K562 (cell line): ENCODE measurements at regions not wholly inside any gene's neighbourhood (a gene's known extent, or its start where the extent isn't known, plus 50 kb on each side); places are given as distances from the start of the nearest gene placed in this dataset.

Source experiments
- ATAC-seq: fragments of 200-7000 bp; cut with Tn5 transposase; 3 replicates; pipeline ENCODE4 v1.9.1; 2020; ENCODE audit warnings: moderate library complexity
- BruUV-seq: library from RNA; stranded (reverse); fragments of 400-500 nt; replicated peaks from 2 replicates; lab custom pipeline; 2021; lab: Mats Ljungman, UMichigan
- CTCF ChIA-PET: fragments of 300-600 bp; formaldehyde crosslinking; extraction: SDS; loops from one replicate; lab custom pipeline; 2021; ENCODE audit warnings: low intra/inter-chr PET ratio; lab: Yijun Ruan, JAX
- POLR2A ChIA-PET: fragments of 300-600, 350-650 bp; sonication (Branson Sonifier 250); formaldehyde crosslinking; extraction: SDS; loops from one replicate; lab custom pipeline; 2021; ENCODE audit warnings: antibody characterized with exemption, inconsistent platforms; lab: Yijun Ruan, JAX
- DNase-seq, 4 experiments: peaks; one replicate each; pipeline versions ENCODE4 v3.0.0 to v3.0.0-alpha.2; 2011 to 2018; ENCODE audit warnings: low spot score in 3 of 4, mixed read lengths in 3 of 4; ENCODE audit errors: extremely low read depth in 1 of 4
- FAIRE-seq: peaks from 2 replicates; lab custom pipeline; 2011; peaks lifted over from hg19 to GRCh38; lab: Jason Lieb, UNC
- H2AFZ ChIP-seq: 2 replicates; pipeline ENCODE4 v1.6.0; 2011; ENCODE audit warnings: low read depth, low read length, control low read depth, inconsistent platforms
- H3K27ac ChIP-seq: fragments of 200-600 bp; 3 replicates; pipeline ENCODE4 v1.8.0; 2011; ENCODE audit warnings: low read depth, mild to moderate bottlenecking, control low read depth, inconsistent platforms, low read length, moderate library complexity, mixed read lengths; ENCODE audit errors: extremely low read depth
- H3K27me3 ChIP-seq, 2 experiments: fragments of 300-600 bp in 1 of 2; 2 replicates in 1 of 2; 3 replicates in 1 of 2; pipeline versions ENCODE4 v1.6.0 to v1.8.0; 2011; ENCODE audit warnings: inconsistent platforms in 2 of 2, low read length in 2 of 2, mild to moderate bottlenecking in 1 of 2, mixed read lengths in 1 of 2, moderate library complexity in 1 of 2; ENCODE audit not compliant: control insufficient read depth in 2 of 2, insufficient read depth in 2 of 2
- H3K36me3 ChIP-seq: fragments of 300-600 bp; 3 replicates; pipeline ENCODE4 v1.8.0; 2011; ENCODE audit warnings: mild to moderate bottlenecking, low read length, inconsistent platforms; ENCODE audit not compliant: control insufficient read depth, insufficient read depth
- H3K4me1 ChIP-seq, 2 experiments: fragments of 200-600 bp in 1 of 2; replicated peaks in 1 of 2; 2 replicates in 1 of 2; 3 replicates in 1 of 2; pipeline versions ENCODE4 v1.5.1 to v1.8.0; 2011; ENCODE audit warnings: inconsistent platforms in 2 of 2, low read length in 2 of 2, mild to moderate bottlenecking in 1 of 2, mixed read lengths in 1 of 2, moderate library complexity in 1 of 2; ENCODE audit not compliant: control insufficient read depth in 2 of 2, insufficient read depth in 2 of 2
- H3K4me2 ChIP-seq: 2 replicates; pipeline ENCODE4 v1.6.1; 2011; ENCODE audit warnings: low read length, control low read depth, inconsistent platforms, mixed read lengths; ENCODE audit not compliant: insufficient read depth
- H3K4me3 ChIP-seq: fragments of 200-600 bp; sonication (generic), shearing (Covaris generic); 2 replicates; pipeline ENCODE4 v1.5.1; 2016; ENCODE audit warnings: control low read depth, inconsistent platforms
- H3K79me2 ChIP-seq: fragments of 200-600 bp; 3 replicates; pipeline ENCODE4 v1.8.0; 2011; ENCODE audit warnings: low read length, inconsistent platforms; ENCODE audit not compliant: control insufficient read depth, insufficient read depth
- H3K9ac ChIP-seq, 2 experiments: 2 replicates each; pipeline versions ENCODE4 v1.6.0 to v1.6.1; 2011; ENCODE audit warnings: low read depth in 2 of 2, low read length in 2 of 2, control low read depth in 1 of 2, inconsistent platforms in 1 of 2, mild to moderate bottlenecking in 1 of 2, mixed read lengths in 1 of 2; ENCODE audit not compliant: insufficient read depth in 1 of 2
- H3K9me1 ChIP-seq: one replicate; pipeline ENCODE4 v1.6.0; 2011; ENCODE audit warnings: inconsistent platforms, mild to moderate bottlenecking, low read length, moderate library complexity; ENCODE audit not compliant: control insufficient read depth, insufficient read depth
- H3K9me3 ChIP-seq: replicated peaks from 2 replicates; pipeline ENCODE4 v1.5.1; 2011; ENCODE audit warnings: low read depth, low read length, inconsistent platforms; ENCODE audit not compliant: control insufficient read depth, insufficient read depth
- H4K20me1 ChIP-seq: replicated peaks from 2 replicates; pipeline ENCODE4 v1.6.1; 2011; ENCODE audit warnings: low read length, inconsistent platforms, mixed read lengths; ENCODE audit not compliant: control insufficient read depth, insufficient read depth
- CBX8 ChIP-seq: fragments of 200-600 bp; sonication (generic); IDR thresholded peaks from 2 replicates; pipeline ENCODE4 v1.6.1; 2012; ENCODE audit warnings: borderline replicate concordance, mixed run types, low read depth, mild to moderate bottlenecking, moderate library complexity, mixed read lengths, low read length, control low read depth, inconsistent platforms; ENCODE audit not compliant: poor library complexity, severe bottlenecking; ENCODE audit errors: extremely low read depth
- EZH2 ChIP-seq: IDR thresholded peaks from 2 replicates; pipeline ENCODE4 v1.6.1; 2012; ENCODE audit warnings: low read depth, mild to moderate bottlenecking, inconsistent platforms, low read length, borderline replicate concordance
- POLR2H ChIP-seq: IDR thresholded peaks from 2 replicates; pipeline ENCODE4 v1.6.1; 2016; ENCODE audit warnings: missing genetic modification characterization, low read depth, mild to moderate bottlenecking, control low read depth, missing compliant biosample characterization, moderate library complexity
- PRMT5 ChIP-seq: sonication (generic); formaldehyde crosslinking; IDR thresholded peaks from 2 replicates; pipeline ENCODE4 v1.5.0; 2020; ENCODE audit warnings: missing genetic modification reagents
- RNF2 ChIP-seq: sonication (generic); IDR thresholded peaks from 2 replicates; pipeline ENCODE4 v1.6.1; 2016
- XRCC4 ChIP-seq: IDR thresholded peaks from one replicate; pipeline ENCODE4 v1.6.1; 2011; ENCODE audit not compliant: insufficient read depth, insufficient read length; ENCODE audit errors: extremely low read depth
- WGBS: fragments of 100-300 bp; shearing (Covaris generic); methylation state at CpG from one replicate; pipeline ENCODE4 v1.1.6; 2016; ENCODE audit warnings: low coverage, mixed read lengths; ENCODE audit not compliant: insufficient coverage; ENCODE audit errors: missing lambda C conversion rate; 5-methylcytosine and 5-hydroxymethylcytosine counted together
- in situ Hi-C: fragments of 300-500 bp; cut with MboI; formaldehyde crosslinking; loops from 4 replicates; pipeline ENCODE4 v1.15.0; 2018; ENCODE audit warnings: inconsistent platforms, mixed read lengths
- intact Hi-C: fragments of 100-400 bp; cut with micrococcal nuclease; formaldehyde crosslinking; loops from 2 replicates; pipeline ENCODE4 v1.14.2; 2022
- TF ChIP-seq, protein P1 (sequence below): sonication (generic); formaldehyde crosslinking; IDR thresholded peaks from 2 replicates; pipeline ENCODE4 v1.8.1; 2023; ENCODE audit warnings: missing genetic modification reagents, mild to moderate bottlenecking, borderline replicate concordance

- H3K27me3 ChIP-seq: peaks cover 0 to 11% of the 10 kb centered on the region in 2 experiments; a peak in 2 of 5 replicates
- ChIA-PET POLR2A (interaction anchor here (0.7 to 1.0 kb wide), 3 partner anchors 10 to 21 kb away, joined by 3 to 4 read pairs (median 3); no protein-coding TSS in a partner anchor), CTCF (no interaction called here)
- H3K79me2 ChIP-seq: no peaks in the 10 kb centered on the region
- no peak overlapping the region for H3K9ac ChIP-seq
- FAIRE-seq (no peak), DNase-seq (no peak), ATAC-seq (no peak)
- H3K4me2 ChIP-seq: no peak overlapping the region
- H3K27ac ChIP-seq: no peak overlapping the region
- 0 out of 2 replicates have a peak overlapping the region, but pooled peaks have one; percentile 0 for H2AFZ ChIP-seq
- H3K4me3 ChIP-seq: no peak overlapping the region
- H4K20me1 ChIP-seq: no peaks in the 10 kb centered on the region
- WGBS: 5% methylated on average over 8 of the region's 8 CpGs
- H3K36me3 ChIP-seq: no peaks in the 10 kb centered on the region
- in situ Hi-C loops: no loop called here
- 0 out of 5 replicates have a peak, but pooled peaks cover 0 to under 1% of the 10 kb centered on the region in 2 experiments for H3K4me1 ChIP-seq
- H3K9me1 ChIP-seq: no peaks in the 10 kb centered on the region
- no peaks in the 10 kb centered on the region for H3K9me3 ChIP-seq
- no peak for TF ChIP-seq POLR2H (tag)
- peak; percentile 41; the same call in 1 of the 2 replicates for TF ChIP-seq RNF2
- TF ChIP-seq XRCC4: no peak
- peak; percentile 81; the same call in 1 of the 2 replicates for TF ChIP-seq EZH2
- no peak for TF ChIP-seq PRMT5 (CRISPR knock-in tag)
- TF ChIP-seq CBX8: peak; percentile 61
- TF ChIP-seq, protein P1, sequence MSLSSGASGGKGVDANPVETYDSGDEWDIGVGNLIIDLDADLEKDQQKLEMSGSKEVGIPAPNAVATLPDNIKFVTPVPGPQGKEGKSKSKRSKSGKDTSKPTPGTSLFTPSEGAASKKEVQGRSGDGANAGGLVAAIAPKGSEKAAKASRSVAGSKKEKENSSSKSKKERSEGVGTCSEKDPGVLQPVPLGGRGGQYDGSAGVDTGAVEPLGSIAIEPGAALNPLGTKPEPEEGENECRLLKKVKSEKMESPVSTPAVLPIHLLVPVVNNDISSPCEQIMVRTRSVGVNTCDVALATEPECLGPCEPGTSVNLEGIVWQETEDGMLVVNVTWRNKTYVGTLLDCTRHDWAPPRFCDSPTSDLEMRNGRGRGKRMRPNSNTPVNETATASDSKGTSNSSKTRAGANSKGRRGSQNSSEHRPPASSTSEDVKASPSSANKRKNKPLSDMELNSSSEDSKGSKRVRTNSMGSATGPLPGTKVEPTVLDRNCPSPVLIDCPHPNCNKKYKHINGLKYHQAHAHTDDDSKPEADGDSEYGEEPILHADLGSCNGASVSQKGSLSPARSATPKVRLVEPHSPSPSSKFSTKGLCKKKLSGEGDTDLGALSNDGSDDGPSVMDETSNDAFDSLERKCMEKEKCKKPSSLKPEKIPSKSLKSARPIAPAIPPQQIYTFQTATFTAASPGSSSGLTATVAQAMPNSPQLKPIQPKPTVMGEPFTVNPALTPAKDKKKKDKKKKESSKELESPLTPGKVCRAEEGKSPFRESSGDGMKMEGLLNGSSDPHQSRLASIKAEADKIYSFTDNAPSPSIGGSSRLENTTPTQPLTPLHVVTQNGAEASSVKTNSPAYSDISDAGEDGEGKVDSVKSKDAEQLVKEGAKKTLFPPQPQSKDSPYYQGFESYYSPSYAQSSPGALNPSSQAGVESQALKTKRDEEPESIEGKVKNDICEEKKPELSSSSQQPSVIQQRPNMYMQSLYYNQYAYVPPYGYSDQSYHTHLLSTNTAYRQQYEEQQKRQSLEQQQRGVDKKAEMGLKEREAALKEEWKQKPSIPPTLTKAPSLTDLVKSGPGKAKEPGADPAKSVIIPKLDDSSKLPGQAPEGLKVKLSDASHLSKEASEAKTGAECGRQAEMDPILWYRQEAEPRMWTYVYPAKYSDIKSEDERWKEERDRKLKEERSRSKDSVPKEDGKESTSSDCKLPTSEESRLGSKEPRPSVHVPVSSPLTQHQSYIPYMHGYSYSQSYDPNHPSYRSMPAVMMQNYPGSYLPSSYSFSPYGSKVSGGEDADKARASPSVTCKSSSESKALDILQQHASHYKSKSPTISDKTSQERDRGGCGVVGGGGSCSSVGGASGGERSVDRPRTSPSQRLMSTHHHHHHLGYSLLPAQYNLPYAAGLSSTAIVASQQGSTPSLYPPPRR: no peak
- TF ChIP-seq, all 486 proteins: peak for 3
- BruUV-seq: no TSS peak
- intact Hi-C loops: loop anchor here (10.0 kb wide), 1 partner anchor 72 kb away; no protein-coding TSS in a partner anchor
These were observed 131.1 kb downstream of the FAM161A start for GRCh38 chr2:61722800-61723199.
